Liver (tissue), 8 donors: ENCODE measurements at regions not wholly inside any gene's neighbourhood (a gene's known extent, or its start where the extent isn't known, plus 50 kb on each side); places are given as distances from the start of the nearest gene placed in this dataset.

Experiments used
- DNase-seq: peaks from one replicate; pipeline ENCODE4 v3.0.0-alpha.2; 2017; ENCODE audit warnings: low spot score
- H3K27ac ChIP-seq, 2 donors: one replicate each; pipeline ENCODE4 v1.7.0; 2013; ENCODE audit warnings: inconsistent platforms in 2 of 2, low read length in 2 of 2, control low read depth in 1 of 2, low read depth in 1 of 2, mild to moderate bottlenecking in 1 of 2
- H3K27me3 ChIP-seq, 4 donors: one replicate each; pipeline versions ENCODE4 v1.6.1 to v1.7.0; 2013; ENCODE audit warnings: low read length in 3 of 4, inconsistent platforms in 1 of 4, mild to moderate bottlenecking in 1 of 4, moderate library complexity in 1 of 4; ENCODE audit not compliant: control insufficient read depth in 4 of 4, insufficient read depth in 4 of 4
- H3K36me3 ChIP-seq, 4 donors: one replicate each; pipeline versions ENCODE4 v1.6.1 to v1.7.0; 2013; ENCODE audit warnings: low read length in 3 of 4, mild to moderate bottlenecking in 3 of 4, low read depth in 1 of 4, moderate library complexity in 1 of 4; ENCODE audit not compliant: control insufficient read depth in 4 of 4, insufficient read depth in 3 of 4
- H3K4me1 ChIP-seq, 4 donors: one replicate each; pipeline versions ENCODE4 v1.6.1 to v1.7.0; 2013; ENCODE audit warnings: low read length in 3 of 4, mild to moderate bottlenecking in 3 of 4, moderate library complexity in 1 of 4; ENCODE audit not compliant: control insufficient read depth in 4 of 4, insufficient read depth in 4 of 4
- H3K4me3 ChIP-seq, 3 donors: one replicate each; pipeline versions ENCODE4 v1.6.1 to v1.7.0; 2013; ENCODE audit warnings: low read length in 3 of 3, control low read depth in 1 of 3, low read depth in 1 of 3, mild to moderate bottlenecking in 1 of 3
- H3K9ac ChIP-seq, 2 donors: one replicate each; pipeline ENCODE4 v1.7.0; 2013; ENCODE audit warnings: low read length in 2 of 2, mild to moderate bottlenecking in 2 of 2, moderate library complexity in 2 of 2, control low read depth in 1 of 2, low read depth in 1 of 2
- H3K9me3 ChIP-seq, 4 donors: one replicate each; pipeline versions ENCODE4 v1.6.1 to v1.7.0; 2013; ENCODE audit warnings: low read length in 3 of 4; ENCODE audit not compliant: control insufficient read depth in 4 of 4
- ATF3 ChIP-seq: IDR thresholded peaks from 2 replicates; pipeline ENCODE4 v1.6.1; 2016; ENCODE audit warnings: antibody characterized with exemption
- CTCF ChIP-seq: fragments of 150-350 bp; IDR thresholded peaks from 2 replicates; pipeline ENCODE4 v1.5.1; 2017; ENCODE audit warnings: improper control_type of control experiment, low read depth, low read length; ENCODE audit not compliant: missing input control
- FOXA2 ChIP-seq: IDR thresholded peaks from 2 replicates; pipeline ENCODE4 v1.6.1; 2016; ENCODE audit warnings: antibody characterized with exemption
- GABPA ChIP-seq, 2 donors: IDR thresholded peaks in 1 of 2; conservative IDR thresholded peaks in 1 of 2; 2 replicates each; pipeline ENCODE4 v1.6.1; 2016; ENCODE audit warnings: antibody characterized with exemption in 2 of 2, mild to moderate bottlenecking in 1 of 2, moderate library complexity in 1 of 2
- HNF4A ChIP-seq, 2 donors: conservative IDR thresholded peaks; 2 replicates each; pipeline ENCODE4 v1.6.1; 2016; ENCODE audit warnings: antibody characterized with exemption in 2 of 2, mild to moderate bottlenecking in 2 of 2
- HNF4G ChIP-seq: IDR thresholded peaks from 2 replicates; pipeline ENCODE4 v1.6.1; 2016; ENCODE audit warnings: antibody characterized with exemption
- JUND ChIP-seq, 2 donors: IDR thresholded peaks; 2 replicates each; pipeline ENCODE4 v1.6.1; 2016; ENCODE audit warnings: antibody characterized with exemption in 2 of 2
- MAX ChIP-seq: IDR thresholded peaks from 2 replicates; pipeline ENCODE4 v1.6.1; 2016; ENCODE audit warnings: antibody characterized with exemption
- NR2F2 ChIP-seq: IDR thresholded peaks from 2 replicates; pipeline ENCODE4 v1.6.1; 2016; ENCODE audit warnings: antibody characterized with exemption
- RAD21 ChIP-seq, 2 donors: IDR thresholded peaks; 2 replicates each; pipeline ENCODE4 v1.6.1; 2016; ENCODE audit warnings: antibody characterized with exemption in 2 of 2, mild to moderate bottlenecking in 2 of 2
- REST ChIP-seq: IDR thresholded peaks from 2 replicates; pipeline ENCODE4 v1.6.1; 2016; ENCODE audit warnings: antibody characterized with exemption, mild to moderate bottlenecking
- RXRA ChIP-seq, 2 donors: IDR thresholded peaks; 2 replicates each; pipeline ENCODE4 v1.6.1; 2017 to 2018; ENCODE audit warnings: antibody characterized with exemption in 2 of 2, mild to moderate bottlenecking in 1 of 2
- SP1 ChIP-seq: IDR thresholded peaks from 2 replicates; pipeline ENCODE4 v1.6.1; 2018; ENCODE audit warnings: antibody characterized with exemption, mild to moderate bottlenecking
- TAF1 ChIP-seq: conservative IDR thresholded peaks from 2 replicates; pipeline ENCODE4 v1.6.1; 2016; ENCODE audit warnings: antibody characterized with exemption, mild to moderate bottlenecking
- YY1 ChIP-seq: IDR thresholded peaks from 2 replicates; pipeline ENCODE4 v1.6.1; 2016; ENCODE audit warnings: antibody characterized with exemption, mild to moderate bottlenecking
- WGBS: extraction: QIAGEN DNeasy Blood & Tissue Kit; methylation state at CpG from one replicate; pipeline ENCODE4 v1.1.7; 2013; 5-methylcytosine and 5-hydroxymethylcytosine counted together
- donor health status: healthy.
- donor health status: healthy.
- donor health status: healthy.
- donor health status: healthy.
- donor health status: healthy.

GRCh38 chr3:137852391-137852830, 88.3 kb downstream of the SOX14 start:
- Histone ChIP-seq H3K36me3 (no peaks in the 10 kb centered on the region), H3K27me3 (peaks cover 0 to 6% (median 1%) of the 10 kb centered on the region in 4 donors), H3K4me3 (no peak overlapping the region), H3K9ac (no peak overlapping the region), H3K4me1 (no peaks in the 10 kb centered on the region), H3K9me3 (no peaks in the 10 kb centered on the region), H3K27ac (no peak overlapping the region)
- WGBS: 66% methylated on average over 13 of the region's 13 CpGs
- TF ChIP-seq FOXA2 (no peak), SP1 (no peak), HNF4A (conservative IDR thresholded peaks at IDR 0.05) (no peak), RAD21 (IDR thresholded peaks at IDR 0.05) (no peak), TAF1 (no peak), GABPA (IDR thresholded peaks at IDR 0.05 in 1 of 2, conservative IDR thresholded peaks at IDR 0.05 in 1 of 2) (no peak), NR2F2 (no peak), REST (no peak), HNF4G (no peak), MAX (no peak), ATF3 (no peak)
- DNase-seq: no peak

GRCh38 chr3:137854533-137855261, 90.6 kb downstream of the SOX14 start:
- DNase-seq: no peak
- 58% methylated on average over 4 of the region's 4 CpGs for WGBS
- H3K4me3 ChIP-seq: no peak overlapping the region
- H3K36me3 ChIP-seq: no peaks in the 10 kb centered on the region
- no peak overlapping the region for H3K27ac ChIP-seq
- TF ChIP-seq MAX (no peak), ATF3 (no peak), HNF4G (no peak), HNF4A (conservative IDR thresholded peaks at IDR 0.05) (no peak), JUND (IDR thresholded peaks at IDR 0.05) (no peak), YY1 (no peak), TAF1 (no peak), GABPA (IDR thresholded peaks at IDR 0.05 in 1 of 2, conservative IDR thresholded peaks at IDR 0.05 in 1 of 2) (no peak), RXRA (IDR thresholded peaks at IDR 0.05) (no peak), REST (no peak), CTCF (no peak)
- H3K4me1 ChIP-seq: no peaks in the 10 kb centered on the region
- H3K27me3 ChIP-seq: no peaks in the 10 kb centered on the region
- no peaks in the 10 kb centered on the region for H3K9me3 ChIP-seq
- H3K9ac ChIP-seq: no peak overlapping the region
